Vagina (tissue), 2 donors: ENCODE measurements at regions not wholly inside any gene's neighbourhood (a gene's known extent, or its start where the extent isn't known, plus 50 kb on each side); places are given as distances from the start of the nearest gene placed in this dataset.
"Not testable (repeated sequence)": the region's sequence is repeated elsewhere in the genome, so short reads cannot be mapped to it uniquely, and the experiment has no call there.

Experiments
- DNase-seq, 2 donors: peaks; one replicate each; pipeline ENCODE4 v3.0.0-alpha.2; 2017; ENCODE audit errors: extremely low spot score in 2 of 2
- H3K27ac ChIP-seq: fragments of 200-600 bp; sonication (generic); one replicate; pipeline ENCODE4 v1.5.1; 2019
- H3K27me3 ChIP-seq: fragments of 200-600 bp; sonication (generic); one replicate; pipeline ENCODE4 v1.5.1; 2019
- H3K36me3 ChIP-seq, 2 donors: fragments of 200-600 bp; sonication (generic); one replicate each; pipeline ENCODE4 v1.5.1; 2017 to 2019
- H3K4me1 ChIP-seq: fragments of 200-600 bp; sonication (generic); one replicate; pipeline ENCODE4 v1.5.1; 2019
- H3K4me3 ChIP-seq, 2 donors: fragments of 200-600 bp; sonication (generic); 1 replicate in 1 of 2; 2 replicates in 1 of 2; pipeline ENCODE4 v1.5.1; 2016 to 2019
- H3K9me3 ChIP-seq: fragments of 200-600 bp; sonication (generic); one replicate; pipeline ENCODE4 v1.5.1; 2019
- POLR2A ChIP-seq, 2 donors: fragments of 450-650 bp; IDR thresholded peaks; one replicate each; pipeline ENCODE4 v1.6.1; 2017; ENCODE audit warnings: antibody characterized with exemption in 2 of 2, mild to moderate bottlenecking in 2 of 2, moderate library complexity in 2 of 2
- POLR2AphosphoS5 ChIP-seq, 2 donors: sonication (generic); formaldehyde crosslinking; IDR thresholded peaks; one replicate each; pipeline ENCODE4 v1.9.0; 2017; ENCODE audit warnings: antibody characterized with exemption in 2 of 2, mild to moderate bottlenecking in 2 of 2, low read depth in 1 of 2; ENCODE audit not compliant: insufficient read depth in 1 of 2
- intact Hi-C: fragments of 100-400 bp; cut with DNase I; formaldehyde crosslinking; loops from one replicate; pipeline ENCODE4 v1.15.1; 2023
- TF ChIP-seq, protein P1 (sequence below), 3 experiments: fragments of 450-650 bp in 2 of 3; fragments of 200-600 bp in 1 of 3; sonication (generic) in 1 of 3; IDR thresholded peaks; one replicate each; pipeline ENCODE4 v1.5.1; 2017 to 2019; ENCODE audit warnings: antibody characterized with exemption in 3 of 3, mild to moderate bottlenecking in 2 of 3, moderate library complexity in 2 of 3

DNA sequence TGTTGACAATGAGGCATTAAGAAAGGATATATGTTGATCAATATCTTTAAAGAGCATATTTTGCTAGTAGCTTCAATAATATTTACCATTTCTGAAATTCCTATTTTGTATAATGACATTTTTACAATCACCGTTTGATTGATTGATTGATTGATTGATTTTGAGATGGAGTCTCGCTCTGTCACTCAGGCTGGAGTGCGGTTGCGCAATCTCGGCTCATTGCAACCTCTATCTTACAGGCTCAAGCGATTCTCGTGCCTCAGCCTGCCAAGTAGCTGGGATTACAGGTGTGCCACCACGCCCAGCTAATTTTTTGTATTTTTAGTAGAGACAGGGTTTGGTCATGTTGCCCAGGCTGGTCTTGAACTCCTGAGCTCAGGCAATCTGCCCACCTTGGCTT lies 150.9 kb upstream of the TEX13D start:
- H3K4me3 ChIP-seq, intact Hi-C loops, H3K9me3 ChIP-seq, H3K27ac ChIP-seq, H3K4me1 ChIP-seq, H3K36me3 ChIP-seq, DNase-seq, H3K27me3 ChIP-seq: not testable (repeated sequence)

DNA sequence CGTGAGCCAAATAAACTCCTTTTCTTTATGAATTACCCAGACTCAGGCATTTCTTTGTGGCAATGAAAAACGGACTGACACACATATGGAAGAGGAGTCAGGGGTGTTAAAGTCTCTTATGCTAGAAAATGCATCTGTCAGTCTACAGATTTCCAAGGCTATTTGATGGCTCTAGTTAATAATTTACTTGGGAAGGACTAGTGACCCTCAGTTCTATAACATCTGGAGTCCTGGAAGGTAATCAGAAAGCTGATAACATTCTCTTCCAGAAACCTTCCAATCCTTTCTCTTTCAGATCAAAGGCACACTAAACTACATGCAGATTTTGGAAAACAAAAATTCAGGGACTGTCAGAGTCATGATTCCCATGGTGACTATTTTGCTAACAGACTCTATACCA lies 142.0 kb upstream of the TEX13D start:
- Histone ChIP-seq H3K27me3 (no peaks in the 10 kb centered on the region), H3K4me3 (no peak overlapping the region), H3K4me1 (no peaks in the 10 kb centered on the region), H3K27ac (no peak overlapping the region), H3K9me3 (no peaks in the 10 kb centered on the region), H3K36me3 (no peaks in the 10 kb centered on the region)
- DNase-seq, result no peak
- TF ChIP-seq POLR2A (IDR thresholded peaks at IDR 0.05), result no peak
- no peak for TF ChIP-seq POLR2AphosphoS5 (IDR thresholded peaks at IDR 0.05; ENCODE audit: insufficient read depth in 1 of 2, low read depth in 1 of 2)
- TF ChIP-seq, protein P1, sequence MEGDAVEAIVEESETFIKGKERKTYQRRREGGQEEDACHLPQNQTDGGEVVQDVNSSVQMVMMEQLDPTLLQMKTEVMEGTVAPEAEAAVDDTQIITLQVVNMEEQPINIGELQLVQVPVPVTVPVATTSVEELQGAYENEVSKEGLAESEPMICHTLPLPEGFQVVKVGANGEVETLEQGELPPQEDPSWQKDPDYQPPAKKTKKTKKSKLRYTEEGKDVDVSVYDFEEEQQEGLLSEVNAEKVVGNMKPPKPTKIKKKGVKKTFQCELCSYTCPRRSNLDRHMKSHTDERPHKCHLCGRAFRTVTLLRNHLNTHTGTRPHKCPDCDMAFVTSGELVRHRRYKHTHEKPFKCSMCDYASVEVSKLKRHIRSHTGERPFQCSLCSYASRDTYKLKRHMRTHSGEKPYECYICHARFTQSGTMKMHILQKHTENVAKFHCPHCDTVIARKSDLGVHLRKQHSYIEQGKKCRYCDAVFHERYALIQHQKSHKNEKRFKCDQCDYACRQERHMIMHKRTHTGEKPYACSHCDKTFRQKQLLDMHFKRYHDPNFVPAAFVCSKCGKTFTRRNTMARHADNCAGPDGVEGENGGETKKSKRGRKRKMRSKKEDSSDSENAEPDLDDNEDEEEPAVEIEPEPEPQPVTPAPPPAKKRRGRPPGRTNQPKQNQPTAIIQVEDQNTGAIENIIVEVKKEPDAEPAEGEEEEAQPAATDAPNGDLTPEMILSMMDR (IDR thresholded peaks at IDR 0.05), result no peak
- intact Hi-C loops, result no loop called here

DNA sequence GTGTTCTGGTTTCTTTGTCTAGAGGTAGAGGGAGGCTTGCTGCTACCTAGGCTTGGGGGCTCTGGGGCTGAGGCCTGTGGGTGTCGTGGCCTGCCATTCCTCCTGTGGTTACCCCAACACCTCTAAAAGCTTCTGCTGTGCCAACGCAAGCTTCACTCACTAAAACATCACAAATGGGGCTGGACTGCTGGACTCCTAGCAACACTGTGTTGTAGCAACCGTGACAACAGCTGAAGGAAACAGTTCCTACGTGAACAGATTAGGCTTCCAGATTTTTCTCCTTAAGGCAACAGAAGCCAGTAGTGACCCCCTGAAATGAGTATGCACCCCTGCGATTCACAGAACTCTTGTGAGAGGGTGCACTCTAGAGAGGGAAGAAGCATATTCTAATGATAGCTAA lies 138.3 kb upstream of the TEX13D start:
- intact Hi-C loops, result no loop called here
- Histone ChIP-seq H3K9me3 (no peaks in the 10 kb centered on the region), H3K36me3 (no peaks in the 10 kb centered on the region), H3K27ac (no peak overlapping the region), H3K4me3 (no peak overlapping the region), H3K4me1 (no peaks in the 10 kb centered on the region), H3K27me3 (no peaks in the 10 kb centered on the region)
- DNase-seq, result no peak
- no peak for TF ChIP-seq POLR2AphosphoS5 (IDR thresholded peaks at IDR 0.05; ENCODE audit: insufficient read depth in 1 of 2, low read depth in 1 of 2)
- TF ChIP-seq POLR2A (IDR thresholded peaks at IDR 0.05), result no peak
- TF ChIP-seq, protein P1 (IDR thresholded peaks at IDR 0.05), result no peak

DNA sequence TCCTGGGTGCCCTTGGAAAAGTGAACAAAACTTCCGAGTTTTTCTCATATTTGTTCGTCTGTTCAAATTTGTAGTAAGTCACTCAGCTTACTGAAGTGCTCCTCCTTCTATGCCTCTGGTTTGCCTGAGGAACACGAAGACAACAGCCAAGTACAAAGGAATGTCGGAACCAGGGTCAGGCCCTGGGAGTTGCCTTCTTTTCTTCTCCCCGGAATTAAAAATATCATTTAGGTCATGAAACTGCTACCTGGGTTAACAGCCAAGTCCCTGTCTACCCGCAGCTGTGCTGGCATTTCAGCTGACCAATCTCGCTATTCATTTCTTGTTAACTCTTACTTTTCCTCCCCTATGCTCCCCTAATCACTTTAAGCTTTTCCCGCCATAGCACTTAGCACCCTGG lies 137.6 kb upstream of the TEX13D start:
- Histone ChIP-seq H3K4me1 (no peaks in the 10 kb centered on the region), H3K27ac (no peak overlapping the region), H3K27me3 (no peaks in the 10 kb centered on the region), H3K4me3 (no peak overlapping the region), H3K36me3 (no peaks in the 10 kb centered on the region), H3K9me3 (no peaks in the 10 kb centered on the region)
- no peak for TF ChIP-seq POLR2AphosphoS5 (IDR thresholded peaks at IDR 0.05; ENCODE audit: insufficient read depth in 1 of 2, low read depth in 1 of 2)
- TF ChIP-seq, protein P1 (IDR thresholded peaks at IDR 0.05), result no peak
- no peak for TF ChIP-seq POLR2A (IDR thresholded peaks at IDR 0.05)
- intact Hi-C loops, result no loop called here
- DNase-seq, result no peak

- no peaks in the 10 kb centered on the region for H3K9me3 ChIP-seq
- H3K4me1 ChIP-seq, result no peaks in the 10 kb centered on the region
- TF ChIP-seq POLR2A (IDR thresholded peaks at IDR 0.05), result no peak
- no peak for TF ChIP-seq POLR2AphosphoS5 (IDR thresholded peaks at IDR 0.05; ENCODE audit: insufficient read depth in 1 of 2, low read depth in 1 of 2)
- TF ChIP-seq, protein P1 (IDR thresholded peaks at IDR 0.05), result no peak
- no peak overlapping the region for H3K4me3 ChIP-seq
- H3K27me3 ChIP-seq, result no peaks in the 10 kb centered on the region
- no peak for DNase-seq
- no peaks in the 10 kb centered on the region for H3K36me3 ChIP-seq
- intact Hi-C loops, result no loop called here
- no peak overlapping the region for H3K27ac ChIP-seq
Observed at GRCh38 chrX:124203311-124203710, 129.1 kb upstream of the TEX13D start.

DNA sequence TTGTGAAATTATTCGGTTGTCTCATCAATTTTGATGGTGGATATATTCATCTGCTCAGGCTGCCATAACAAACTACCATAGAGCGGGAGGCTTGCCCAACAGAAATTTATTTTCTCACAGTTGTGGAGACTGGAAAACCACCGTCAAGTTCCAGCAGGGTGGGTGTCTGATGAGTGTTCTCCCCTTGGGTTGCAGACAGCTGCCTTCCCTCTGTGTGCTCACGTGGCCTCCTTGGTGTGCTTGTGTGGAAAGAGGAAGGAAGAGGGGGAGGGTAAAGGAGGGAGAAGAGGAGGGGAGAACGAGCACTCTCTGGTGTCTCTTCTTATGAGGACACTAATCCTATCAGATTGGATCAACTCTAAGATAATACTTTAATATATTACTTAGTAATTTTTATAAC lies 123.8 kb upstream of the TEX13D start:
- no peak overlapping the region for H3K27ac ChIP-seq
- H3K36me3 ChIP-seq, result no peaks in the 10 kb centered on the region
- no peak overlapping the region for H3K4me3 ChIP-seq
- no peaks in the 10 kb centered on the region for H3K27me3 ChIP-seq
- no peaks in the 10 kb centered on the region for H3K9me3 ChIP-seq
- H3K4me1 ChIP-seq, result no peaks in the 10 kb centered on the region
- intact Hi-C loops, result no loop called here
- TF ChIP-seq, protein P1 (IDR thresholded peaks at IDR 0.05), result no peak
- no peak for TF ChIP-seq POLR2A (IDR thresholded peaks at IDR 0.05)
- TF ChIP-seq POLR2AphosphoS5 (IDR thresholded peaks at IDR 0.05; ENCODE audit: insufficient read depth in 1 of 2, low read depth in 1 of 2), result no peak
- no peak for DNase-seq
